Memory B cell (primary cell): ENCODE measurements at regions not wholly inside any gene's neighbourhood (a gene's known extent, or its start where the extent isn't known, plus 50 kb on each side); places are given as distances from the start of the nearest gene placed in this dataset.
"Not testable (repeated sequence)": the region's sequence is repeated elsewhere in the genome, so short reads cannot be mapped to it uniquely, and the experiment has no call there.

Source experiments
- ATAC-seq: fragments of 150-1000 bp; cut with Tn5 transposase; 2 replicates; pipeline ENCODE4 v1.10.0; 2021; ENCODE audit warnings: low read depth, mild to moderate bottlenecking, moderate library complexity
- DNase-seq, 2 donors: peaks; one replicate each; pipeline ENCODE4 v3.0.0; 2022; ENCODE audit warnings: low spot score in 2 of 2
- H3K27ac Mint-ChIP-seq: one replicate; pipeline ENCODE4 v1.8.0; 2022; ENCODE audit warnings: mild to moderate bottlenecking, moderate library complexity, mixed read lengths
- H3K27me3 Mint-ChIP-seq: one replicate; pipeline ENCODE4 v1.8.0; 2022; ENCODE audit warnings: mixed read lengths
- H3K36me3 Mint-ChIP-seq: one replicate; pipeline ENCODE4 v1.8.0; 2022; ENCODE audit warnings: mild to moderate bottlenecking, mixed read lengths
- H3K4me1 Mint-ChIP-seq: one replicate; pipeline ENCODE4 v1.8.0; 2022; ENCODE audit warnings: mixed read lengths
- H3K4me3 Mint-ChIP-seq: one replicate; pipeline ENCODE4 v1.8.0; 2022; ENCODE audit warnings: mild to moderate bottlenecking, moderate library complexity, mixed read lengths
- H3K9me3 Mint-ChIP-seq: one replicate; pipeline ENCODE4 v1.8.0; 2022; ENCODE audit warnings: mixed read lengths

DNA sequence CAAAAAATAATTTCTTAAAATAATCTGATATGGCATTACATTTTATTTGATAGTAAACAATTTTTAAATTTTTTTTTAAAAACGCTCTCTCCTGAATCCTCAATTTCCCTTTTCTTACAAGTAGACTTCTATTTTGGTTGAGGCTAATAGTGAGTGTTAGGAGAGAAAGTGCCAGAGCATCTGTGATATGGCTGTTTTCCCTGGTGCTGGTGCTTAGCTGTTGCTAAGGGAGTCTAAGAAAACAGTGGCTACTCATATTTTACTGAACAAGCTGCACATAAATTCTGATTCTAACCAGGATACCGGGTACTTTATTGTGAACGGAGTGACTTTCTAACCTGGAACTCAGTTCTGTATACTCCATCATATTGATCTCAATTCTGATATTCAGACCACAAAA, 311.1 kb upstream of the KIAA1217 start:
- ATAC-seq, result no peak
- Mint-ChIP-seq H3K27me3 (peaks cover 2% of the 10 kb centered on the region), H3K4me3 (no peak overlapping the region), H3K27ac (no peak overlapping the region), H3K36me3 (no peaks in the 10 kb centered on the region), H3K9me3 (no peaks in the 10 kb centered on the region), H3K4me1 (no peaks in the 10 kb centered on the region)
- DNase-seq, result no peak

DNA sequence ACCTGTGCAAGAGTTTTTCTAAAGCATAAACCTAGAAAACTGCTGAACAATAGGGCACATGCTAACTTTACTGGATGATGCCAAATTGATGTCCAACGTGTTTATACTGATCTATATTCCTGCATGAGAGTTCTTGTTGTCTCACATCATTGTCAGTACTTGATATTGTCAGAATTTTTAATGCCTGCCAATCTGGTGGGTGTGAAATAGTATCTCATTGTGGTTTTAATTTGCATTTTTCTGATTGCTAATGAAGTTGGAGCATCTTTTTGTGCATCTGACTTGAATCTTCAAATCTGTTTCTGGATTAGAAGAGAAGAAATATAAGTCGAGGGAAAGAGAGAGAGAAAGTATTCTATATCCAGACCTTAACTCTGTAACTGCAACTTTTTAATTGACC, 309.8 kb upstream of the KIAA1217 start:
- DNase-seq, result no peak
- no peak for ATAC-seq
- no peaks in the 10 kb centered on the region for H3K27me3 Mint-ChIP-seq
- H3K27ac Mint-ChIP-seq, result no peak overlapping the region
- H3K9me3 Mint-ChIP-seq, result no peaks in the 10 kb centered on the region
- H3K4me3 Mint-ChIP-seq, result no peak overlapping the region
- H3K4me1 Mint-ChIP-seq, result no peaks in the 10 kb centered on the region
- no peaks in the 10 kb centered on the region for H3K36me3 Mint-ChIP-seq

DNA sequence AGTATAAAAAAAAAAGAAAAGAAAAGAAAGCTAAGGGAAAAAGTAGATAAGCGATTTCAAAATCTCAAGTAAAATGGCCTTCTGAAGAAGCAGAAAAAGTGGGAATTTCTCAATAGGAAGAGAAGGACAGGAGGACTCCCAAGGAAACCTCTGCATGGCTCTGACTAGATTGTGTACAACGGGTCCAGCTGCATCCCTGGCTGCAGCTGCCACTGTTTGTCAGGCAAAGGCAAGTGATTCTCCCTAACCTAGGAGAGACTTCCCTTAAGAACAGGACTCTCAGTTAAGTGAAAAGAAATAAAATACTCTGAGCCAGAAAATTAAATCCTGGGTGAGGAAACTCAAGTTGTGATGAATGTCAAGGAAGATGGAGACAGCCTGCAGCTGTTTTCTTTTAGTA, 298.6 kb upstream of the KIAA1217 start:
- Mint-ChIP-seq H3K27me3 (no peaks in the 10 kb centered on the region), H3K27ac (no peak overlapping the region), H3K9me3 (peaks cover 7% of the 10 kb centered on the region), H3K36me3 (no peaks in the 10 kb centered on the region), H3K4me3 (no peak overlapping the region), H3K4me1 (no peaks in the 10 kb centered on the region)
- no peak for ATAC-seq
- DNase-seq, result no peak

- H3K27me3 Mint-ChIP-seq, result no peaks in the 10 kb centered on the region
- peaks cover 5% of the 10 kb centered on the region for H3K9me3 Mint-ChIP-seq
- no peak overlapping the region for H3K4me3 Mint-ChIP-seq
- no peaks in the 10 kb centered on the region for H3K4me1 Mint-ChIP-seq
- no peak overlapping the region for H3K27ac Mint-ChIP-seq
- no peak for ATAC-seq
- H3K36me3 Mint-ChIP-seq, result no peaks in the 10 kb centered on the region
- DNase-seq, result no peak
These were observed 296.0 kb upstream of the KIAA1217 start for GRCh38 chr10:23912884-23913404.

DNA sequence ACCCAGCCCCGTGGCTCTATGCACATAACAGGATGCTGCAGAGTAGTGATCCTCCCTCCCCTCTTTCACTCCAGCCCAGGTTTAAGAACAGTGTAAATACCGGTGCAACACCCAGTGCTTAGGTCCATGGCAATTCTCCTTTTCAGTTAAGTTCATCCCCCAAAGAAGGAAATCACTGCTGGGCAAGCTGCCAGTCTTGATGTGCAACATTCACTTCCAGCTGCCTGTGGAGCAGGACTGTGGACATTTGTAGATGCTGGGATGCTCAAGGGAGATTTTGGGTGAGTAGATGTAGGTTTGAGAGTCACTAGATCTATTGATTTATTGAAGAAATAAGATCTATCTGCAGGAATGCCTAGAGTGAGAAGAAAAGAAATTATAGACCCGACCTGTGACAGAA, 294.3 kb upstream of the KIAA1217 start:
- Mint-ChIP-seq H3K36me3 (no peaks in the 10 kb centered on the region), H3K9me3 (no peaks in the 10 kb centered on the region), H3K27me3 (no peaks in the 10 kb centered on the region), H3K4me3 (no peak overlapping the region), H3K4me1 (no peaks in the 10 kb centered on the region), H3K27ac (no peak overlapping the region)
- DNase-seq, result no peak
- no peak for ATAC-seq

GRCh38 chr10:23917251-23917840, 291.6 kb upstream of the KIAA1217 start:
- peaks cover 2% of the 10 kb centered on the region for H3K9me3 Mint-ChIP-seq
- no peak overlapping the region for H3K4me3 Mint-ChIP-seq
- H3K27me3 Mint-ChIP-seq, result no peaks in the 10 kb centered on the region
- DNase-seq (no peak), ATAC-seq (no peak)
- H3K4me1 Mint-ChIP-seq, result no peaks in the 10 kb centered on the region
- no peaks in the 10 kb centered on the region for H3K36me3 Mint-ChIP-seq
- H3K27ac Mint-ChIP-seq, result no peak overlapping the region

DNA sequence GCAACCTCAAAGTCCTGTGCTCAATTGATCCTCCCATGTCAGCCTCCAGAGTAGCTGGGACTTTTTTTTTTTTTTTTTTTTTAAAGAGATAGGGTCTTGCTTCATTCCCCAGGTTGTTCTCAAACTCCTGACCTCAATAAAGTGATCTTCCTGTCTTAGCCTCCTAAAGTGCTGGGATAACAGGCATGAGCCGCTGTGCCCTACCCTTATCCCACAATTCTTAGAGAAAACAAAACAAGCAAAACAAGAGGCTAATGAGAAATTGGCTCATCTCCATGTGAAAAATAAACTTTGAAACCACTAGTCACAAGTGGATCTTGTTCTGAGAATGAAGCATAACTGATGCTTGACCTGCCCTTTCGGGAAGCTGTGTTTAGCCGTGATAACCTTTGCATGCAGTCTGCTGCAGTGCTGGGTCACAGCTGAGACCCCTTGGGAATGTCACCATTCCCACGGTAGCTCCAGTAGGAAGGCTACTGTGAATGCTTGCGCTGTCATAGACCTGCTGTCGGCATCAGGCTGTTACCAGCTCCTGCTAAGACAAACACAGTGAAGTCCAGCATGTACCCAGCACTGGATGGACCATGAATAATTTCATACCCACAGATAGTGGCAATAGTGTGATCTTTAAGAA, 290.7 kb upstream of the KIAA1217 start:
- Mint-ChIP-seq H3K36me3 (no peaks in the 10 kb centered on the region), H3K27me3 (no peaks in the 10 kb centered on the region), H3K27ac (no peak overlapping the region), H3K4me3 (no peak overlapping the region), H3K9me3 (peaks cover 2% of the 10 kb centered on the region), H3K4me1 (no peaks in the 10 kb centered on the region)
- DNase-seq, result no peak
- no peak for ATAC-seq

DNA sequence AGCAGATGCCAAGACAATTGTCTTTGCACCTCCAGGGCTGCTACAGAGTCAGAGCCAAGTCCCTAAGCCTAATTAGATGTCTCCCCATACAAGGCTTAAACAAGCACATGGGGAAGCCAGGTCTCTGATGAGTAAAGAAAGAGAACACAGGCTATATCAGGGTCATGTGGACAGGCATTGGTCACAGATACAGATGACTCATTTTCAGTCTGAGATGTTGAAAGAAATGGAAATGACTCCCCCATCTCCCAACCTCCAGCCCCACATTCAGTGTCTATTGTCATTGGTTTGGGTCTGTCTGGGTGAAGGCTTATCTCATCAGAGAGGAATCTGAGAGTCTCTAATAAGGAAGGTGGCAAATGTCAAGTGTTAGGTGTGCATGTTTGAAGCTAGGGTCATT, 290.1 kb upstream of the KIAA1217 start:
- no peaks in the 10 kb centered on the region for H3K27me3 Mint-ChIP-seq
- H3K9me3 Mint-ChIP-seq, result peaks cover 2% of the 10 kb centered on the region
- H3K36me3 Mint-ChIP-seq, result no peaks in the 10 kb centered on the region
- ATAC-seq (no peak), DNase-seq (no peak)
- H3K4me1 Mint-ChIP-seq, result no peaks in the 10 kb centered on the region
- no peak overlapping the region for H3K27ac Mint-ChIP-seq
- H3K4me3 Mint-ChIP-seq, result no peak overlapping the region

GRCh38 chr10:23927576-23928325, 281.2 kb upstream of the KIAA1217 start:
- H3K27ac Mint-ChIP-seq, result no peak overlapping the region
- no peak overlapping the region for H3K4me3 Mint-ChIP-seq

GRCh38 chr10:23934023-23934422, 274.9 kb upstream of the KIAA1217 start:
- not testable (repeated sequence) for ATAC-seq, H3K27ac Mint-ChIP-seq, H3K36me3 Mint-ChIP-seq, H3K4me1 Mint-ChIP-seq, H3K27me3 Mint-ChIP-seq, DNase-seq, H3K9me3 Mint-ChIP-seq, H3K4me3 Mint-ChIP-seq

More at GRCh38 chr10:23927576-23928325, 281.2 kb upstream of the KIAA1217 start:
- no peaks in the 10 kb centered on the region for H3K4me1 Mint-ChIP-seq
- no peaks in the 10 kb centered on the region for H3K27me3 Mint-ChIP-seq
- ATAC-seq, result no peak
- H3K9me3 Mint-ChIP-seq, result no peaks in the 10 kb centered on the region
- H3K36me3 Mint-ChIP-seq, result no peaks in the 10 kb centered on the region
- no peak for DNase-seq

- ATAC-seq (no peak), DNase-seq (no peak)
- no peaks in the 10 kb centered on the region for H3K27me3 Mint-ChIP-seq
- no peaks in the 10 kb centered on the region for H3K4me1 Mint-ChIP-seq
- H3K9me3 Mint-ChIP-seq, result peaks cover 4% of the 10 kb centered on the region
- no peaks in the 10 kb centered on the region for H3K36me3 Mint-ChIP-seq
- no peak overlapping the region for H3K4me3 Mint-ChIP-seq
- no peak overlapping the region for H3K27ac Mint-ChIP-seq
These were observed 263.1 kb upstream of the KIAA1217 start for GRCh38 chr10:23945845-23946244.

- Mint-ChIP-seq H3K27me3 (no peaks in the 10 kb centered on the region), H3K9me3 (peaks cover 4% of the 10 kb centered on the region), H3K4me1 (no peaks in the 10 kb centered on the region), H3K36me3 (no peaks in the 10 kb centered on the region), H3K27ac (no peak overlapping the region), H3K4me3 (no peak overlapping the region)
- DNase-seq (no peak), ATAC-seq (no peak)
These were observed 257.1 kb upstream of the KIAA1217 start for GRCh38 chr10:23951841-23952240.

DNA sequence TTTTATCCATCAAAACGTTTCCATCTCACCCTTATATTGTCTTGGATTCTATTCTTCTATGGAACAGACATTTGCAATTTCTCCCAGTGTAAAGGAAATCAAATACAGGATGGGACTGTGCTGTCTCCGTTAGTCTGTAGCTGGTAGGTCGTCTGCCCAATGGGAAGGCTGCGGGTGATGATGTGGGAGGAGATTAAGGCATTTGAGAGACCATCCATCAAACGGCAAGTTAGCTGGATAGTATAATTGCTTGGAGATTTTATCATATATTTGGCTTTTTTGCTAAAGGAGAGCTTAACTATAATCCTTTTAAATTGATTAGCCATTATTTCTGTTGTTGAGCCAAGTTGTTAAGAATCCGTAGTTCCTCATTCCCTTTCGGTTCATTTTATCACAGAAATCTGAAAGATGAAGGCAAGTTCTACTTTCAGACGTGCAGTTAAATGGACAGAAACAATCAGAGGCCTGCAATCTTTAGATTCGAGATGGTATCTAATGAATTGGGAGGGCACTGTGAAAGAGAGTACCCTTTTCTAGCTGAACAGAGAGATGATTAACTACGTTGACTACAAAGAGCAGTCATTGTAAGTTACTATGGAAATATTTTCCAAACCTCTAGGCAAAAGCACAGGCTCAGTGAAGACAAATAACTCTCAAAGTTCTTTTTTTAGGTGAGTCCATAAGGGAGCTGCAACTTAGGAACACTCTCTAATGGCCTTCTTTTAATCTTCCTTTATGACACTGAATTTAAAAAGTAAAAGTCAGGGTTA, 253.3 kb upstream of the KIAA1217 start:
- Mint-ChIP-seq H3K4me3 (no peak overlapping the region), H3K36me3 (no peaks in the 10 kb centered on the region), H3K9me3 (peaks cover 2% of the 10 kb centered on the region), H3K4me1 (no peaks in the 10 kb centered on the region), H3K27ac (no peak overlapping the region), H3K27me3 (no peaks in the 10 kb centered on the region)
- ATAC-seq (no peak), DNase-seq (no peak)

GRCh38 chr10:23965123-23965522, 243.8 kb upstream of the KIAA1217 start:
- no peak overlapping the region for H3K4me3 Mint-ChIP-seq
- DNase-seq, result no peak
- H3K9me3 Mint-ChIP-seq, result peaks cover 2% of the 10 kb centered on the region
- ATAC-seq, result no peak
- H3K36me3 Mint-ChIP-seq, result no peaks in the 10 kb centered on the region
- no peaks in the 10 kb centered on the region for H3K27me3 Mint-ChIP-seq
- H3K4me1 Mint-ChIP-seq, result no peaks in the 10 kb centered on the region
- H3K27ac Mint-ChIP-seq, result no peak overlapping the region
